ENCODE measurements at regions not wholly inside any gene's neighbourhood (a gene's known extent, or its start where the extent isn't known, plus 50 kb on each side); places are given as distances from the start of the nearest gene placed in this dataset.

DNA sequence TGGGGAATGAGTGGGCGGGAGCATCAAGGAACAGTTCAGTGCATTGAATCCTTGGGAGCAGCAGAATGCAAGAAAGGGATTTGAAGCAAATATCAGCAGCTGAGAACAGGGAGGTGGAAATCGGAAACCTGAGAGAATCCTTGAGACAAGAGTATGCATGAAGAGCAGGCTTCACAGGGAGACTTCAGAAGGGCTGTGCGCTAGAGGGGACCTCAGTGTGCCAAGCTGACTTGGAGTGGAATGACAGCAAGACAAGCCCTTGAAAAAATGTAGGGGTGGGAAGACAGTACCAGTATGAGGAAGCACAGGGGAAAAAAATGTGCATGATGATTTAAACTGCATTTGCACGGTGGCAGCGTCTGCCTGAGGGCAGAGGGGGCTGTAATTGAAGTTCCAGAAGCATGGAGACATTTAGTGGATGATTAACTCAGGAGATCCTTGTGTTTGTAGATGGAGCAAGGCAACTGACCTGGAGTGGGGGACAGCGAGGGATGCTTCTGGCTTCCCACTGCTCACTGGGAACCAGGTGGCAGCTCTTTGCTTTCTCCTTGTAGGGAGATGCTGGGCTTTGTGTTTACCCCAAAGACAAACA is 204.9 kb upstream of the PLET1 start:
- TF ChIP-seq CTCF (IDR thresholded peaks at IDR 0.05; ENCODE audit: extremely low read depth, low read depth, low read length), result no peak
- Histone ChIP-seq H3K36me3 (ENCODE audit: insufficient read depth, low read length) (no peaks in the 10 kb centered on the region), H3K27me3 (ENCODE audit: insufficient read depth, low read length) (no peaks in the 10 kb centered on the region), H3K79me2 (ENCODE audit: insufficient read depth, low read length) (no peaks in the 10 kb centered on the region), H3K9me3 (ENCODE audit: low read depth, low read length) (no peaks in the 10 kb centered on the region), H2AFZ (ENCODE audit: low read length) (no peak overlapping the region), H3K4me3 (ENCODE audit: insufficient read depth, low read length) (no peak overlapping the region), H3K27ac (ENCODE audit: low read depth, low read length) (no peak overlapping the region), H3K4me1 (ENCODE audit: insufficient read depth, low read length) (peaks cover 6% of the 10 kb centered on the region), H4K20me1 (ENCODE audit: insufficient read depth, low read length) (no peaks in the 10 kb centered on the region), H3K4me2 (ENCODE audit: insufficient read depth, low read length) (no peak overlapping the region)
- DNase-seq (ENCODE audit: insufficient read length, low spot score, missing footprints), result no peak

GRCh38 chr11:112467721-112468120 is 207.1 kb upstream of the PLET1 start:
- Histone ChIP-seq H3K27ac (ENCODE audit: low read depth, low read length) (no peak overlapping the region), H3K4me2 (ENCODE audit: insufficient read depth, low read length) (no peak overlapping the region), H3K4me1 (ENCODE audit: insufficient read depth, low read length) (peaks cover 6% of the 10 kb centered on the region), H3K79me2 (ENCODE audit: insufficient read depth, low read length) (no peaks in the 10 kb centered on the region), H2AFZ (ENCODE audit: low read length) (no peak overlapping the region), H3K36me3 (ENCODE audit: insufficient read depth, low read length) (no peaks in the 10 kb centered on the region), H3K27me3 (ENCODE audit: insufficient read depth, low read length) (peaks cover 4% of the 10 kb centered on the region), H3K9me3 (ENCODE audit: low read depth, low read length) (no peaks in the 10 kb centered on the region), H4K20me1 (ENCODE audit: insufficient read depth, low read length) (no peaks in the 10 kb centered on the region), H3K4me3 (ENCODE audit: insufficient read depth, low read length) (no peak overlapping the region)
- no peak for DNase-seq (ENCODE audit: insufficient read length, low spot score, missing footprints)
- no peak for TF ChIP-seq CTCF (IDR thresholded peaks at IDR 0.05; ENCODE audit: extremely low read depth, low read depth, low read length)

DNA sequence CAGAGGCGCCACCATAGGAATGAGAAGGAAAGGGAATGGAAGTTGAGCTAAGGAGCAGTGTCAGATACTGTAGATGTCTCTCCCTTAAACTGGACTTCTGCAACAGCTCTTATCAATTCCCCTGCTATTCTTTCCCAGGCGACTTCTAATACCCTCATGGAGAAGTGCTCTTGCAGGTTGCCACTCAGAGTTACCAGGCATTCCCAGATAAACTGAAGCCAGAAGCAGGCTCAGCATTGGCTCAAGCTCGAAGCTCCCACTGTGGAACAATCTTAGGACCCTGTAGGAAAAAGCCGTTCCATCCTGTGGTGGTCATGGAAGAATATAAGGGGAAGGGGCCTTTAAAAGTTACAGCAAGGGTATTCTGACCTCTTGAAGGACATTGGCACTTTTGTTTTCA is 208.7 kb upstream of the PLET1 start:
- Histone ChIP-seq H3K4me2 (ENCODE audit: insufficient read depth, low read length) (no peak overlapping the region), H3K27ac (ENCODE audit: low read depth, low read length) (no peak overlapping the region), H3K79me2 (ENCODE audit: insufficient read depth, low read length) (no peaks in the 10 kb centered on the region), H3K4me1 (ENCODE audit: insufficient read depth, low read length) (peaks cover 6% of the 10 kb centered on the region), H3K36me3 (ENCODE audit: insufficient read depth, low read length) (no peaks in the 10 kb centered on the region), H2AFZ (ENCODE audit: low read length) (no peak overlapping the region), H4K20me1 (ENCODE audit: insufficient read depth, low read length) (no peaks in the 10 kb centered on the region), H3K4me3 (ENCODE audit: insufficient read depth, low read length) (no peak overlapping the region), H3K27me3 (ENCODE audit: insufficient read depth, low read length) (peaks cover 11% of the 10 kb centered on the region), H3K9me3 (ENCODE audit: low read depth, low read length) (no peaks in the 10 kb centered on the region)
- DNase-seq (ENCODE audit: insufficient read length, low spot score, missing footprints), result no peak
- no peak for TF ChIP-seq CTCF (IDR thresholded peaks at IDR 0.05; ENCODE audit: extremely low read depth, low read depth, low read length)

DNA sequence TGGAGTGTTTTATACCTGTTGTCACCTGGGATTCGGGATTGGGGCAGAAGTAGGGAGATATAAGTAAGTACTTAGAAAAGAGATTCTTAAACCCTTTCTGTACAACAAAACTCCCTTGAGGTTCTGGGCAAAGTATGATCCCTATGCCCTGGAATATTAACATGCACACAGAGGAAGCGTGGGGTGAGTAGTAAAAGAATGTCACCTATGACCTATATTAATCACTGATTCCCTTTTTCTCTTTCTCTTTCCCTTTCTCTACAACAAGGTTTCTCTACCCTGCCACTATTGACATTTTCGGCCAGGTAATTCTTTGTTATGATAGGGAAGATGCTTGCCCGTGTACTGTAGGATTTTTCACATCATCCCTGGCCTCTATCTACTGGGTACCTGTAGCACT is 209.7 kb upstream of the PLET1 start:
- no peak for TF ChIP-seq CTCF (IDR thresholded peaks at IDR 0.05; ENCODE audit: extremely low read depth, low read depth, low read length)
- Histone ChIP-seq H3K9me3 (ENCODE audit: low read depth, low read length) (no peaks in the 10 kb centered on the region), H3K4me1 (ENCODE audit: insufficient read depth, low read length) (peaks cover 6% of the 10 kb centered on the region), H3K79me2 (ENCODE audit: insufficient read depth, low read length) (no peaks in the 10 kb centered on the region), H2AFZ (ENCODE audit: low read length) (peak overlapping the region; percentile 16), H3K4me2 (ENCODE audit: insufficient read depth, low read length) (peak overlapping the region; percentile 62), H4K20me1 (ENCODE audit: insufficient read depth, low read length) (no peaks in the 10 kb centered on the region), H3K4me3 (ENCODE audit: insufficient read depth, low read length) (no peak overlapping the region), H3K27me3 (ENCODE audit: insufficient read depth, low read length) (peaks cover 11% of the 10 kb centered on the region), H3K27ac (ENCODE audit: low read depth, low read length) (no peak overlapping the region), H3K36me3 (ENCODE audit: insufficient read depth, low read length) (no peaks in the 10 kb centered on the region)
- no peak for DNase-seq (ENCODE audit: insufficient read length, low spot score, missing footprints)

Measured in osteoblast (primary cell).